SW480 (cell line): ENCODE measurements at regions not wholly inside any gene's neighbourhood (a gene's known extent, or its start where the extent isn't known, plus 50 kb on each side); places are given as distances from the start of the nearest gene placed in this dataset.
"Not testable (repeated sequence)": the region's sequence is repeated elsewhere in the genome, so short reads cannot be mapped to it uniquely, and the experiment has no call there.

Experiments used
- DNase-seq: peaks from one replicate; pipeline ENCODE4 v3.0.0-alpha.2; 2016; ENCODE audit warnings: low spot score

- DNase-seq, result no peak
Observed at GRCh38 chr13:83088858-83089257, 793.4 kb downstream of the SLITRK1 start.

- no peak for DNase-seq
Observed at GRCh38 chr13:83086948-83087347, 795.3 kb downstream of the SLITRK1 start.

- no peak for DNase-seq
Observed at GRCh38 chr13:83086088-83086487, 796.2 kb downstream of the SLITRK1 start.

- DNase-seq, result no peak
Observed at GRCh38 chr13:83085186-83085900, 796.9 kb downstream of the SLITRK1 start.

GRCh38 chr13:83077499-83077898 is 804.8 kb downstream of the SLITRK1 start:
- DNase-seq, result no peak

- DNase-seq, result not testable (repeated sequence)
Observed at GRCh38 chr13:83073930-83074329, 808.3 kb downstream of the SLITRK1 start.

GRCh38 chr13:83065108-83065507 is 817.2 kb downstream of the SLITRK1 start:
- no peak for DNase-seq

- DNase-seq, result no peak
Observed at GRCh38 chr13:83057119-83057518, 825.2 kb downstream of the SLITRK1 start.

GRCh38 chr13:83056269-83056668 is 826.0 kb downstream of the SLITRK1 start:
- no peak for DNase-seq

- DNase-seq, result no peak
Observed at GRCh38 chr13:83048419-83048818, 833.9 kb downstream of the SLITRK1 start.

GRCh38 chr13:83024955-83025594 is 857.2 kb downstream of the SLITRK1 start:
- no peak for DNase-seq

- no peak for DNase-seq
Observed at GRCh38 chr13:83024232-83024631, 858.0 kb downstream of the SLITRK1 start.

- DNase-seq, result no peak
Observed at GRCh38 chr13:83019986-83020385, 862.3 kb downstream of the SLITRK1 start.

- DNase-seq, result no peak
Observed at GRCh38 chr13:83009987-83010386, 872.3 kb downstream of the SLITRK1 start.

GRCh38 chr13:83008212-83008929 is 873.9 kb downstream of the SLITRK1 start:
- no peak for DNase-seq

GRCh38 chr13:83007226-83007625 is 875.0 kb downstream of the SLITRK1 start:
- no peak for DNase-seq

GRCh38 chr13:83003185-83003584 is 879.1 kb downstream of the SLITRK1 start:
- DNase-seq, result no peak

GRCh38 chr13:82993417-82993816 is 888.9 kb downstream of the SLITRK1 start:
- no peak for DNase-seq

GRCh38 chr13:82976499-82976898 is 905.8 kb downstream of the SLITRK1 start:
- DNase-seq, result no peak

- DNase-seq, result no peak
Observed at GRCh38 chr13:82963226-82964099, 918.8 kb downstream of the SLITRK1 start.

GRCh38 chr13:82962397-82962796 is 919.9 kb downstream of the SLITRK1 start:
- no peak for DNase-seq

- no peak for DNase-seq
Observed at GRCh38 chr13:82961757-82962156, 920.5 kb downstream of the SLITRK1 start.
